NCI-H2196 treated with DMSO at 0.1 percent for 48 hours (cell line): ENCODE measurements at regions not wholly inside any gene's neighbourhood (a gene's known extent, or its start where the extent isn't known, plus 50 kb on each side); places are given as distances from the start of the nearest gene placed in this dataset.
"Not testable (repeated sequence)": the region's sequence is repeated elsewhere in the genome, so short reads cannot be mapped to it uniquely, and the experiment has no call there.

Source experiments
- DNase-seq: peaks from one replicate; lab custom pipeline; 2025; ENCODE audit not compliant: unreplicated experiment; lab: John Stamatoyannopoulos, UW

DNA sequence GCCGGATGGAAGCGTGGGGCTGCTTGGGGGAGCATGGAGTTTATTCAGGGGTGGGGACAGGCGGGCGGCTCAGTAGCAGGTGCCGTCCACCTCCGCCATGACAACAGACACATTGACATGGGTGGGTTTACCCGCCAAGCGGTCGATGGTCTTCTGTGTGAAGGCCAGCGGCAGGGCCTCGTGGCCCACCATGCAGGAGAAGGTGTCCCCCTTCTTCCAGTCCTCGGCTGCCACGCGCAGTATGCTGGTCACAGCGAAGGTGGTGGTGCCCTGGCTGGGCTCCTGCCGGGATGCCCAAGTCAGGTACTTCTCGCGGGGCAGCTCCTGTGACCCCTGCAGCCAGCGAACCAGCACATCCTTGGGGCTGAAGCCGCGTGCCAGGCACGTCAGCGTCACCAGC, 180.7 kb downstream of the TMEM121 start:
- not testable (repeated sequence) for DNase-seq

DNA sequence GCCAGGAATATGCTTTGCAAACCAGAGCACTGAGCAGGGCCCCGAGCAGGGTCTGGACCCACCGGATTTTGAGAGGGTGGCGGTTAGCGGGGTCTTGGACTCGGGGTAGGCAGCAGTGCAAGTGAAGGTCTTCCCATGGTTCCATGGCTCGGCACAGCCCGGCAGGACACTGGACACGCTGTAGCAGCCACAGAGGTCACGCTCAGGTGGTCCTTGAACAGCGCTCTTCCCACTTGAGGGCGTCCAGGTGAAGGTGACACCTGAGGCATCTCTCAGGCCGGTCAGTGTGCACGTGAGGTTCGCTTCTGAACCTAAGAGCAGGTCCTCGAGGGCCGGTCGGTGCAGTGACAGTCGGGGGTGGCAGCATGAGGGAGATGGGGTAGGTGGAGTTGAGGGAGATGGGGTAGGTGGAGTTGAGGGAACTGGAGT, 181.4 kb downstream of the TMEM121 start:
- not testable (repeated sequence) for DNase-seq

GRCh38 chr14:105708251-105709134, 182.1 kb downstream of the TMEM121 start:
- DNase-seq, result not testable (repeated sequence)

DNA sequence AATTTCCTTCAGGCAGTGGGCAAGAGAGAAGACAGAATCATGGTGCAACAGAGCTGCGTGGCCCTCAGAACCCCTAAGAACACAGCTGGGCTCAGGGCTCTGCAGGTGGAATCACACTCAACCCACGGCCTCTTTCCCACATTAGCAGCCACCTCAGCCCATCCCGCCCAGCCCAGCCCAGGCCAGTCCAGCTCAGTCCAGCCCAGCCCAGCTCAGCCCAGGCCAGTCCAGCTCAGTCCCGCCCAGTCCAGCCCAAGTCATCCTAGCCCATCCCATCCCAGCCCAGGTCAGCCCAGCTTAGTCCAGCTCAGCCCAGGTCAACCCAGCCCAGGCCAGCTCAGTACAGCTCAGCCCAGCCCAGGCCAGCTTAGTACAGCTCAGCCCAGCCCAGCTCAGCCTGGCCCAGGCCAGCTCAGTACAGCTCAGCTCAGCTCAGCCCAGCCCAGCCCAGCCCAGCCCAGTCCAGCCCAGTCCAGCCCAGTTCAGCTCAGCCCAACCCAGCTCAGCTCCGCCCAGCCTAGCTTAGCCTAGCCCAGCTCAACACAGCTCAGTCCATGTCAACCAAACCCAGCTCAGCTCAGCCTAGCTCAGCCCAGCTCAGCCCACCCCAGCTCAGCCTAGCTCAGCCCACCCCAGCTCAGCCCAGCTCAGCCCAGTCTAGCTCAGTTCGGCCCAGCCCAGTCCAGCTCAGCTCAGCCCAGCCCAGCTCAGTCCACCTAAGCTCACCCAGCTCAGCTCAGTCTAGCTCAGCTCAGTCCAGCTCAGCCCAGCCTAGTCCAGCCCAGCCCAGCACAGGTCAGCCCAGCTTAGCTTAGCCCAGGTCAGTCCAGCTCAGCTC, 183.1 kb downstream of the TMEM121 start:
- DNase-seq, result no peak

- DNase-seq, result no peak
These were observed 184.0 kb downstream of the TMEM121 start for GRCh38 chr14:105710119-105711043.

DNA sequence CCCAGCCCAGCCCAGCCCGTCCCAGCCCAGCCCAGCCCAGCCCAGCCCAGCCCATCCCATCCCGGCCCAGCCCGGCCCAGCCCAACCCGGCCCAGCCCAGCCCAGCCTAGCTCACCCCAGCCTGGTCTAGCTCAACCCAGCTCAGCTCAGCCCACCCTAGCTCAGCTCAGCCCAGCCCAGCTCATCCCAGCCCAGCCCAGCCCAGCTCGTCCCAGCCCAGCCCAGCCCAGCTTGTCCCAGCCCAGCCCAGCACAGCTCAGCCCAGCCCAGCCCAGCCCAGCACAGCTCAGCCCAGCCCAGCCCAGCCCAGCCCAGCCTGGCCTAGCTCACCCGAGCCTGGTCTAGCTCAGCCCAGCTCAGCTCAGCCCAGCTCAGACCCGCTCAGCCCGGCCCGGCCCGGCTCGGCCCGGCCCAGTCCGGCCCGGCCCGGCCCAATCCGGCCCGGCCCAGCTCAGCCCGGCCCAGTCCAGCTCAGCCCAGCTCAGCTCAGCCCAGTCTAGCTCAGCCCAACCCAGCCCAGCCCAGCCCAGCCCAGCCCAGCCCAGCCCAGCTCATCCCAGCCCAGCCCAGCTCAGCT, 184.7 kb downstream of the TMEM121 start:
- no peak for DNase-seq

- no peak for DNase-seq
These were observed 185.6 kb downstream of the TMEM121 start for GRCh38 chr14:105711841-105712460.

DNA sequence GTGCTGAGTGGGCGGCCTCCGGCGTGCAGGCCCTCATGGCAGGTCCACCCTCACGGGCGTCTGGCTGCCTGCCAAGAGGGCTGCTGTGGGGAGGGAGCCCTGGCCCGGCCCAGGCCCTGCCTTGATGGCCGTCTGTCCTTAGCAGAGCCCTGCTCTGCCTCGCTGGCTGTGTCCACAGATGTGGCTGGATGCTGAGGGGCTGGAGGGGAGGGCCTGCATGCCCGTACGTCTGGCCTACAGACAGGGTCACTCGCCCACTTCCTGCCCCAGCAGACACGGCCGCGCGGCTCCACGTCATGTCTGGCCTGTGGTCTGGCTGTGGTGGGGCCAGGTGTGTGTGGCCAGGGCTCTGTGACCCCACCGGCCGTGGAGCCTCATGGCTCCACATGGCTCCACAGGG, 186.3 kb downstream of the TMEM121 start:
- not testable (repeated sequence) for DNase-seq

- not testable (repeated sequence) for DNase-seq
These were observed 186.8 kb downstream of the TMEM121 start for GRCh38 chr14:105713160-105713559.

- not testable (repeated sequence) for DNase-seq
These were observed 187.5 kb downstream of the TMEM121 start for GRCh38 chr14:105713836-105714235.

- DNase-seq, result not testable (repeated sequence)
These were observed 192.4 kb downstream of the TMEM121 start for GRCh38 chr14:105718787-105719186.

GRCh38 chr14:105720106-105720505, 193.7 kb downstream of the TMEM121 start:
- DNase-seq, result not testable (repeated sequence)

DNA sequence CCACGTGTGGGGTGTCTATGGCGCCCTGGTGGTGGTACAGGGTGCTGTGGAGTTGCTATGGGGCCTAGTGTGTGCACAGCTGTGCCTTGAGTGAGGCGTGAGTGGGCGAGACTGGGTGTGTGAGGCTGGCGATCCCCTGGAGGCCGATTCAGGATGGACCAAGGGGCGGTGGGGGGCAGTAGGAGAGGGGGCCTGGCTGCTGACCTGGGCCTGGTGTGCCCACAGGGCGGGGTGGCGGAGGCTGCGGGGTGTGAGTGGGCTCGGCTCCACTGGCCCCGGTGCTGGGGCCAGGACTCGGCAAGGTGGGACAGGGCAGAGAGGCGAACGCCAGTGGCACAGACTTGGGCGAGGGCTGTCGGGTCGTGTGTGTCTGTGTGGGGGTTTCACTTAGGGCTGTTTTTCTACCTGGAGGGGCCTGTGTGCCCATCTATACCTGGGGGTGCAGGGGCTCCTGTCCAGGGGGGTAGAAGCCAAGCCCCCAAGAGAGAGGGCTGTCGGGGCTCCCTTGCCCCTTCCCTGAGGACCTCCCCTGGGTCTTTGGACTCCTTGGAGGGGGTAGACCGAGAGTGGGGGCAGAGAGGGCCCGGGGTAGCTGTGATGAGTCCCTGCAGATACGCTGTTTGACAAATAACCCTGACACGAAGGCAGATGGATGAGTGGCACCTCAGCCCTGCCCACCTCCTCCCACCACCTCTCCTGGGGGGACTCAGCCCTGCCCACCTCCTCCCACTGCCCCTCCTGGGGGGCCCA, 194.6 kb downstream of the TMEM121 start:
- DNase-seq, result not testable (repeated sequence)

DNA sequence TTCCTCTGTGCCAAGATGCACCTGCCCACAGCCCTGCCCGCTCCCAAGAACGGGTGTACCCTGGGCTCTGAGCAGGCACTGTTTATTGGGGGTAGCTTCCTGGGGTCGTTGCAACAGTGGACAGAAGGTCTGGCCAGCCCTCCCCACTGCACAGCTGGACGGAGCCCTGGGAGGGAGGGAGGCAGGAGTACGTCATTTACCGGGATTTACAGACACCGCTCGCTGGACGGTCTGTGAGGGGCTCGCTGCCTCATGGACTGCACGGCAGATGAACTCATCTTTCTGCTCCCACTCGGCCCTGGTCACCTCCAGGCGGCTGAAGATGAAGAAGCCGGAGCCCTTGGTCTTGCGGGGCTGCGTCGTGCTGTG, 195.2 kb downstream of the TMEM121 start:
- DNase-seq, result not testable (repeated sequence)

DNA sequence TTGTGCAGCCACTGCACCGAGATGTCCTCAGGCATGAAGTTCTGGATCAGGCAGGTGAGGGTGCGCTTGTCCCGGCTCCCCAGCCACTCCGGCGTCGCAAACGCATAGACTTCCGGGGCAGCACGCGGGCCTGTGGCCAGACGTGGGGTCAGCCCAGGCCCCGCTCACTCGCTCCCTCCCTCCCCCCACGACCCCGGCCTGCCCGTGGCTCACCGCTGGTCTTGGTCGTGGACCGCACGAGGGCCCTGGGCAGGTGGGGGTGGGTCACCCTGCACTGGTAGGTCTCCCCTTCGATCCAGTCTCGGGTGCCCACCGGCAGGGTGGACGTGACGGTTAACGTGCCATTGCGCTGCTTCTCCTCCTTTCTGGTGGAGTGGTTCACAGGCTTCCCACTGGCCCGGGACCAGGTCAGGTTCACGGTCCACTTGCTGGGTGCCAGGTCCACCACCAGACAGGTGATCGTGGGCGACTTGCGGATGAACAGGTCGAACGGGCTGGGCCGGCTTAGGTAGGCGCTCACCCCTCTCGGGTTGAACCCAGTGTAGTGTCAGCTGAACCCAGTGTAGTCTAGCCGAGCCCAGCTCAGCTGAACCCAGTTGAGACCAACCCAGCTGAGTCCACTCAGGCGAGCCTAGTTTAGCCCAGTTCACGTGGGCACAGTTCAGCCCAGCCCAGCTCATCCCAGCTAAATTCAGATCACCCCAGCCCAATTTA, 195.8 kb downstream of the TMEM121 start:
- not testable (repeated sequence) for DNase-seq

DNA sequence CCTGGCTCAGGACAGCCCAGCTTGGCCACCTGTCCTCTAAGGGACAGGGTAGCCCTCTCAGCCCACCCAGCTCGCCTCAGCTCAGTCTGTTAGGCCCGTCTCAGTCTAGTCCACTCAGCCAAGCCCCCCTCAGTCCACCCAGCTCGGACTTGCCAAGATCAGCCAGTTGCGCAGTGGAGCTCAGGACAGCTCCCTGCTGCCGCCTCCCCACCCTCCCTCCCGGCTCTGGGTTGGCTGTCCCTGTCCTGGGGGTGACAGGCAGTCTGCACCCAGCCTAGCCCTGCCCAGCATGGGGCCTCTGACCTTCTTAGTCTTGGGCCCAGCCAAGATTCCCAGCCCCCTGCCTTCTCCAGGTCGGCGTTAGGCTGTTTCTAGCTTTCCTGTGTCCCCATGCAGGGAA, 196.9 kb downstream of the TMEM121 start:
- not testable (repeated sequence) for DNase-seq

- DNase-seq, result not testable (repeated sequence)
These were observed 197.4 kb downstream of the TMEM121 start for GRCh38 chr14:105723776-105724175.

GRCh38 chr14:105729825-105730368, 203.5 kb downstream of the TMEM121 start:
- DNase-seq, result not testable (repeated sequence)
